CD14-positive monocyte (primary cell): ENCODE measurements at regions not wholly inside any gene's neighbourhood (a gene's known extent, or its start where the extent isn't known, plus 50 kb on each side); places are given as distances from the start of the nearest gene placed in this dataset.

ENCODE experiments used
- DNase-seq, 3 donors: peaks; one replicate each; pipeline ENCODE4 v3.0.0-alpha.2; 2011 to 2022
- H2AFZ ChIP-seq: 2 replicates; pipeline ENCODE4 v1.6.0; 2012; ENCODE audit warnings: mild to moderate bottlenecking, low read depth, low read length, inconsistent platforms; ENCODE audit not compliant: insufficient read depth, poor library complexity, severe bottlenecking
- H3K27ac ChIP-seq, 2 donors: 1 replicate in 1 of 2; 2 replicates in 1 of 2; pipeline ENCODE4 v1.5.1; 2012 to 2013; ENCODE audit warnings: low read length in 2 of 2, control low read depth in 1 of 2, inconsistent platforms in 1 of 2, low read depth in 1 of 2, mild to moderate bottlenecking in 1 of 2
- H3K27me3 ChIP-seq, 2 donors: one replicate each; pipeline versions ENCODE4 v1.6.0 to v1.6.1; 2011 to 2013; ENCODE audit warnings: low read length in 2 of 2; ENCODE audit not compliant: control insufficient read depth in 2 of 2, insufficient read depth in 2 of 2
- H3K36me3 ChIP-seq, 2 donors: replicated peaks in 1 of 2; 1 replicate in 1 of 2; 2 replicates in 1 of 2; pipeline versions ENCODE4 v1.5.1 to v1.6.1; 2012 to 2013; ENCODE audit warnings: low read length in 2 of 2, control low read depth in 1 of 2, inconsistent platforms in 1 of 2, mild to moderate bottlenecking in 1 of 2; ENCODE audit not compliant: insufficient read depth in 2 of 2, control insufficient read depth in 1 of 2
- H3K4me1 ChIP-seq, 2 donors: 1 replicate in 1 of 2; 2 replicates in 1 of 2; pipeline versions ENCODE4 v1.5.1 to v1.6.1; 2012 to 2013; ENCODE audit warnings: low read length in 2 of 2, control low read depth in 1 of 2, inconsistent platforms in 1 of 2, mild to moderate bottlenecking in 1 of 2, moderate library complexity in 1 of 2; ENCODE audit not compliant: insufficient read depth in 2 of 2, control insufficient read depth in 1 of 2
- H3K4me2 ChIP-seq: replicated peaks from 2 replicates; pipeline ENCODE3; 2012; ENCODE audit warnings: low read length, moderate library complexity, mild to moderate bottlenecking; ENCODE audit not compliant: poor library complexity, severe bottlenecking; ENCODE audit errors: extremely low read depth
- H3K4me3 ChIP-seq, 3 experiments: fragments of 200-600 bp in 1 of 3; sonication (generic) in 1 of 3; replicated peaks in 1 of 3; 1 replicate in 2 of 3; 2 replicates in 1 of 3; pipeline ENCODE4 v1.5.1; 2011 to 2013; ENCODE audit warnings: low read length in 3 of 3, mild to moderate bottlenecking in 3 of 3, control low read depth in 2 of 3, low read depth in 2 of 3, inconsistent platforms in 1 of 3, moderate library complexity in 1 of 3
- H3K79me2 ChIP-seq: 2 replicates; pipeline ENCODE4 v1.6.0; 2012; ENCODE audit warnings: mild to moderate bottlenecking, control low read depth, inconsistent platforms, low read length, moderate library complexity; ENCODE audit not compliant: insufficient read depth
- H3K9ac ChIP-seq: 2 replicates; pipeline ENCODE4 v1.6.0; 2017; ENCODE audit warnings: low read length, mild to moderate bottlenecking; ENCODE audit not compliant: insufficient read depth, poor library complexity, severe bottlenecking
- H3K9me3 ChIP-seq, 2 donors: replicated peaks in 1 of 2; 1 replicate in 1 of 2; 2 replicates in 1 of 2; pipeline versions ENCODE4 v1.5.1 to v1.6.1; 2012 to 2013; ENCODE audit warnings: low read length in 2 of 2, control low read depth in 1 of 2; ENCODE audit not compliant: control insufficient read depth in 1 of 2, insufficient read depth in 1 of 2
- H4K20me1 ChIP-seq: 2 replicates; pipeline ENCODE4 v1.6.0; 2012; ENCODE audit warnings: mild to moderate bottlenecking, low read length, control low read depth, moderate library complexity; ENCODE audit not compliant: insufficient read depth
- H3K27ac Mint-ChIP-seq, 7 donors: one replicate each; pipeline ENCODE4 v1.8.0; 2020; ENCODE audit warnings: mild to moderate bottlenecking in 7 of 7, mixed read lengths in 7 of 7, moderate library complexity in 6 of 7, inconsistent platforms in 2 of 7
- H3K27me3 Mint-ChIP-seq, 3 donors: one replicate each; pipeline ENCODE4 v1.8.0; 2021 to 2022; ENCODE audit warnings: low read depth in 3 of 3, mild to moderate bottlenecking in 3 of 3, mixed read lengths in 3 of 3, moderate library complexity in 3 of 3, inconsistent platforms in 1 of 3
- H3K36me3 Mint-ChIP-seq, 2 donors: one replicate each; pipeline ENCODE4 v1.8.0; 2020; ENCODE audit warnings: mixed read lengths in 2 of 2, inconsistent platforms in 1 of 2, mild to moderate bottlenecking in 1 of 2
- H3K4me1 Mint-ChIP-seq: one replicate; pipeline ENCODE4 v1.8.0; 2020; ENCODE audit warnings: mild to moderate bottlenecking, mixed read lengths
- H3K4me3 Mint-ChIP-seq, 2 donors: one replicate each; pipeline ENCODE4 v1.8.0; 2020; ENCODE audit warnings: mild to moderate bottlenecking in 2 of 2, mixed read lengths in 2 of 2, moderate library complexity in 1 of 2
- H3K9me3 Mint-ChIP-seq, 7 donors: one replicate each; pipeline ENCODE4 v1.8.0; 2020 to 2022; ENCODE audit warnings: mixed read lengths in 7 of 7, mild to moderate bottlenecking in 6 of 7, moderate library complexity in 6 of 7, inconsistent platforms in 2 of 7
- CTCF ChIP-seq: fragments of 200-600 bp; IDR thresholded peaks from one replicate; pipeline ENCODE4 v1.8.0; 2022; ENCODE audit warnings: antibody characterized with exemption, mild to moderate bottlenecking
- WGBS: methylation state at CpG from one replicate; pipeline ENCODE4 v1.1.5; 2013; ENCODE audit warnings: missing lambda C conversion rate; ENCODE audit not compliant: insufficient coverage; 5-methylcytosine and 5-hydroxymethylcytosine counted together
- intact Hi-C, 2 donors: fragments of 100-400 bp; cut with micrococcal nuclease; formaldehyde crosslinking; loops; one replicate each; pipeline versions ENCODE4 v1.15.0 to v1.15.1; 2023

- Histone ChIP-seq H3K9me3 (peaks cover 0 to 6% of the 10 kb centered on the region in 2 donors), H4K20me1 (no peaks in the 10 kb centered on the region), H3K4me3 (no peak overlapping the region), H3K4me2 (no peak overlapping the region), H3K79me2 (no peaks in the 10 kb centered on the region), H3K4me1 (no peaks in the 10 kb centered on the region), H3K27ac (no peak overlapping the region), H3K36me3 (no peaks in the 10 kb centered on the region), H3K9ac (no peak overlapping the region), H2AFZ (no peak overlapping the region), H3K27me3 (no peaks in the 10 kb centered on the region)
- peaks cover 5 to 15% (median 6%) of the 10 kb centered on the region in 3 donors for H3K27me3 Mint-ChIP-seq
- WGBS, result 100% methylated on average over 1 of the region's 2 CpGs
- intact Hi-C loops, result no loop called here
- no peak overlapping the region for H3K27ac Mint-ChIP-seq
- no peak overlapping the region for H3K4me3 Mint-ChIP-seq
- no peak for DNase-seq
- no peaks in the 10 kb centered on the region for H3K36me3 Mint-ChIP-seq
- peaks cover 6% of the 10 kb centered on the region for H3K4me1 Mint-ChIP-seq
- TF ChIP-seq CTCF, result no peak
- peaks cover 0 to 8% (median 4%) of the 10 kb centered on the region in 7 donors for H3K9me3 Mint-ChIP-seq
These were observed 67.8 kb upstream of the CDH5 start for GRCh38 chr16:66298571-66299120.

GRCh38 chr16:66298006-66298405 is 68.5 kb upstream of the CDH5 start:
- intact Hi-C loops, result no loop called here

More at GRCh38 chr16:66298006-66298405, 68.5 kb upstream of the CDH5 start:
- Mint-ChIP-seq H3K27ac (peak overlapping the region in 1 of 7 donors; percentile 61), H3K27me3 (peaks cover 3 to 15% (median 4%) of the 10 kb centered on the region in 3 donors), H3K9me3 (peaks cover 0 to 6% (median 4%) of the 10 kb centered on the region in 7 donors), H3K4me3 (no peak overlapping the region), H3K36me3 (no peaks in the 10 kb centered on the region), H3K4me1 (peaks cover 6% of the 10 kb centered on the region)
- DNase-seq, result no peak
- H3K4me2 ChIP-seq, result no peak overlapping the region
- H2AFZ ChIP-seq, result no peak overlapping the region
- H3K9ac ChIP-seq, result no peak overlapping the region
- no peaks in the 10 kb centered on the region for H4K20me1 ChIP-seq
- no peak for TF ChIP-seq CTCF
- no peaks in the 10 kb centered on the region for H3K4me1 ChIP-seq
- WGBS, result no CpG with 5 or more reads among the region's 2 CpGs
- H3K27me3 ChIP-seq, result no peaks in the 10 kb centered on the region
- no peak overlapping the region for H3K27ac ChIP-seq
- peaks cover 0 to 6% of the 10 kb centered on the region in 2 donors for H3K9me3 ChIP-seq
- H3K4me3 ChIP-seq, result no peak overlapping the region
- H3K79me2 ChIP-seq, result no peaks in the 10 kb centered on the region
- no peaks in the 10 kb centered on the region for H3K36me3 ChIP-seq
